Heart left ventricle (tissue), 16 donors: ENCODE measurements at regions not wholly inside any gene's neighbourhood (a gene's known extent, or its start where the extent isn't known, plus 50 kb on each side); places are given as distances from the start of the nearest gene placed in this dataset.

ENCODE experiments used
- ATAC-seq, 4 donors: fragments of 200-7000 bp; cut with Tn5 transposase; one replicate each; pipeline ENCODE4 v1.9.1; 2020 to 2022; ENCODE audit warnings: moderate library complexity in 4 of 4, mild to moderate bottlenecking in 3 of 4, moderate number of reproducible peaks in 1 of 4
- DNase-seq, 5 donors: peaks; one replicate each; pipeline ENCODE4 v3.0.0-alpha.2; 2020
- H3K27ac ChIP-seq, 12 donors: fragments of 200-600 bp; sonication (generic) in 4 of 12; one replicate each; pipeline versions ENCODE4 v1.5.0 to v1.8.0; 2016 to 2022; ENCODE audit warnings: mild to moderate bottlenecking in 2 of 12
- H3K27me3 ChIP-seq, 9 donors: fragments of 200-600 bp; sonication (generic) in 2 of 9; one replicate each; pipeline versions ENCODE4 v1.5.1 to v1.8.0; 2016 to 2022; ENCODE audit warnings: mild to moderate bottlenecking in 3 of 9
- H3K36me3 ChIP-seq, 9 donors: fragments of 200-600 bp; sonication (generic) in 2 of 9; one replicate each; pipeline versions ENCODE4 v1.5.0 to v1.8.0; 2018 to 2022; ENCODE audit warnings: mild to moderate bottlenecking in 2 of 9
- H3K4me1 ChIP-seq, 12 donors: fragments of 200-600 bp; sonication (generic) in 4 of 12; one replicate each; pipeline versions ENCODE4 v1.5.0 to v1.8.0; 2016 to 2022; ENCODE audit warnings: mild to moderate bottlenecking in 3 of 12
- H3K4me3 ChIP-seq, 12 donors: fragments of 200-600 bp; sonication (generic) in 4 of 12; one replicate each; pipeline versions ENCODE4 v1.5.0 to v1.8.0; 2017 to 2022; ENCODE audit warnings: mild to moderate bottlenecking in 9 of 12, moderate library complexity in 4 of 12
- H3K9me3 ChIP-seq, 12 donors: fragments of 200-600 bp; sonication (generic) in 4 of 12; one replicate each; pipeline versions ENCODE4 v1.5.0 to v1.8.0; 2016 to 2022; ENCODE audit warnings: mild to moderate bottlenecking in 1 of 12
- POLR2A ChIP-seq, 2 donors: fragments of 450-650 bp; IDR thresholded peaks; one replicate each; pipeline ENCODE4 v1.6.1; 2017; ENCODE audit warnings: antibody characterized with exemption in 2 of 2, mild to moderate bottlenecking in 2 of 2, moderate library complexity in 2 of 2
- WGBS, 4 donors: extraction: QIAGEN DNeasy Blood & Tissue Kit in 2 of 4; methylation state at CpG; one replicate each; pipeline versions ENCODE4 v1.1.5 to v1.1.7; 2013 to 2018; 5-methylcytosine and 5-hydroxymethylcytosine counted together
- intact Hi-C, 10 donors: fragments of 100-400 bp; cut with DNase I; formaldehyde crosslinking; loops; one replicate each; pipeline versions ENCODE4 v1.11.1 to v1.14.2; 2022
- TF ChIP-seq, protein P1 (sequence below), 12 donors: fragments of 200-600 bp; sonication (generic) in 4 of 12; IDR thresholded peaks; one replicate each; pipeline versions ENCODE4 v1.5.0 to v1.8.0; 2018 to 2022; ENCODE audit warnings: antibody characterized with exemption in 12 of 12, mild to moderate bottlenecking in 5 of 12
- donor health status: ischemic (EF 13 %, LVEDD 7.1; RV severe dilation, severe dysfunction).
- donor health status: healthy with polysubstance abuse.
- donor health status: DM: no; HTN: yes; CAD: no.
- donor health status: DM: no; HTN: no; CAD: no.
- donor health status: ischemic (EF 25% LVEDD 6.9; RV normal size, moderate dysfunction).
- donor health status: ischemic (EF 25% LVEDD 5.7; RV mildly dilated, moderate dysfunction).
- donor health status: healthy.
- donor health status: DM: yes; HTN: yes; CAD: no.
- donor health status: ischemic (EF 35%, LVEDD 5.7; RV mildly dilated, moderate dysfunction).
- donor health status: nonischemic (EF 11% LVEDD 7.7; RV severe dilation, severe dysfunction).
- donor health status: DM: yes; HTN: yes; CAD: no.
- donor health status: PGD.
- donor health status: ischemic (EF 29% LVEDD 5.4; RV normal size, mild dysfunction).
- donor health status: nonischemic (EF 23%, LVEDD 6.1; RV moderate dilation, normal function).

DNA sequence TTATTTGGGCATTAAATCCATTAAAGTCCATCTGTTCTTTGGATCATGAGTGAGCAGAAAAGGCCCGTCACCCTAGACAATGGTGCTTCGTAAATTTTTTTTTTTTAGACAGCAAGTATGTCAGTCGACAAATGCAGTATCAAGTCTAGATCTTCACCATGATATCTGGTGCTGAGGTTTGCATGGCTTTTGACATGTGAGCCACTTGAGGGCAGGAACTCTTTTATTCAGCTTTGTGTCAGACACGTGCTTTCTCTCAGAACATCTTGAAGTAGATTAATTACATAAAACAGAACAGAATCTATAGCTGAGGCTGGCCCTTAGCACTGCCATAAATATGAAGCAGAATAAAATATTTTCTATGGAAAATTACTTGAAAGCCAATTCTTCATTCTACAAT, 62.9 kb upstream of the CARD18 start:
- Histone ChIP-seq H3K4me1 (peaks cover 0 to 4% (median 0%) of the 10 kb centered on the region in 12 donors), H3K9me3 (no peaks in the 10 kb centered on the region), H3K27me3 (no peaks in the 10 kb centered on the region), H3K36me3 (no peaks in the 10 kb centered on the region), H3K4me3 (no peak overlapping the region), H3K27ac (no peak overlapping the region)
- no peak for DNase-seq
- 62 to 71% (median 69%) methylated on average over 4 of the region's 4 CpGs for WGBS, 4 donors
- no peak for TF ChIP-seq POLR2A (IDR thresholded peaks at IDR 0.05)
- TF ChIP-seq, protein P1, sequence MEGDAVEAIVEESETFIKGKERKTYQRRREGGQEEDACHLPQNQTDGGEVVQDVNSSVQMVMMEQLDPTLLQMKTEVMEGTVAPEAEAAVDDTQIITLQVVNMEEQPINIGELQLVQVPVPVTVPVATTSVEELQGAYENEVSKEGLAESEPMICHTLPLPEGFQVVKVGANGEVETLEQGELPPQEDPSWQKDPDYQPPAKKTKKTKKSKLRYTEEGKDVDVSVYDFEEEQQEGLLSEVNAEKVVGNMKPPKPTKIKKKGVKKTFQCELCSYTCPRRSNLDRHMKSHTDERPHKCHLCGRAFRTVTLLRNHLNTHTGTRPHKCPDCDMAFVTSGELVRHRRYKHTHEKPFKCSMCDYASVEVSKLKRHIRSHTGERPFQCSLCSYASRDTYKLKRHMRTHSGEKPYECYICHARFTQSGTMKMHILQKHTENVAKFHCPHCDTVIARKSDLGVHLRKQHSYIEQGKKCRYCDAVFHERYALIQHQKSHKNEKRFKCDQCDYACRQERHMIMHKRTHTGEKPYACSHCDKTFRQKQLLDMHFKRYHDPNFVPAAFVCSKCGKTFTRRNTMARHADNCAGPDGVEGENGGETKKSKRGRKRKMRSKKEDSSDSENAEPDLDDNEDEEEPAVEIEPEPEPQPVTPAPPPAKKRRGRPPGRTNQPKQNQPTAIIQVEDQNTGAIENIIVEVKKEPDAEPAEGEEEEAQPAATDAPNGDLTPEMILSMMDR (IDR thresholded peaks at IDR 0.05): no peak
- ATAC-seq: no peak
- intact Hi-C loops: no loop called here

DNA sequence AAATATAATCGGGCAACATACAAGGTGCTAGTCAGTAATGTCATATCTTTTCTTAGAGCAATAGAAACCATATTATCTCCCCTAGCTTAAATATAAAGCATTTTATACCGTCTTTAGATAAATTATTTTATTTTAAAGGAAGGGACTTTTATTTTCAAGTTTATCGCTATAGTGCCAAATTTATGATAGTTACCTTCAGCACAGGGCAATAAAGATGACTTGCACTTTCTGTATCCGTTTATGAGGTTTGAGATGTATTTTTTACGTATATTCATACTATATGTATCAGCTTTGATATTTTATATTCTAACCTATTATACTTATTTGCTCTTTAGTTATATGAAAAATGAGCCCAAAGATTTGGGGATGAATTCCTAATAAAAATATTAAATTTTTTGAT, 61.6 kb upstream of the CARD18 start:
- Histone ChIP-seq H3K4me1 (peaks cover 0 to 4% (median 0%) of the 10 kb centered on the region in 12 donors), H3K27ac (no peak overlapping the region), H3K27me3 (no peaks in the 10 kb centered on the region), H3K4me3 (no peak overlapping the region), H3K9me3 (no peaks in the 10 kb centered on the region), H3K36me3 (no peaks in the 10 kb centered on the region)
- DNase-seq (no peak), ATAC-seq (no peak)
- intact Hi-C loops: no loop called here
- TF ChIP-seq, protein P1 (IDR thresholded peaks at IDR 0.05): no peak
- no peak for TF ChIP-seq POLR2A (IDR thresholded peaks at IDR 0.05)
- WGBS, 4 donors: 69 to 76% (median 72%) methylated on average over 5 of the region's 5 CpGs

DNA sequence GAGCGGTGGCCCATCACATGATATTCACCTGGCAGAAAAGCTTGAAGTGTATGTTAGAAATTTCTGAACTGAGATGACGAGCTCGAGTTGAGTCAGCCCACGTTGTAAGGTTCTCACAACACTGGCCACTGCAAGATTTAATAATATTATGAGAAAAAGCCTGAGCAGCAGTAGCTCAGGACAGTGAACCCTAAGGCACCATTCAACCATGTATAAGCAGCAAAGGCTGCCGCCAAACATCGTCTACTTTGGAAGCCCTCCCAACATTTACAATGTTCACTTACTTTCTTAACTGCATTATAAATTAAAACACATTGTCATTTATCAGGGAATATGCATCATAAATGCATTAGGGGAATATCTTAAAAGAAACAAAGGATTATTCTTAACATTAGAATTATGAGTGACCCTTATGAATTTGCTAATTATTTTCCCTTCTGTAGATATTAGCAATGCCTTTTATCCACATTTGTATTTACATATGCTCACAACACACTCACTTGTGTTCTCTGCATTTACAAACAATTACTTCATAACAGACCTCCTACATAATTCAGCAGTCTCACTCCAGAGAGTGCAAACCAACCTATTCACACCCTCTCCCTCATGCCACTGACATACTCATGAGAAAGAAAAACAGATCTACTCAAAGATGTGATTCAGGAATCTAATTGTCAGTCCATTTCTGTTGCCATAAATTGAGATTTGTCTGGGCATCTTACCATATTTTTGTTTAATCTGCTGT, 57.7 kb upstream of the CARD18 start:
- TF ChIP-seq, protein P1 (IDR thresholded peaks at IDR 0.05): no peak
- TF ChIP-seq POLR2A (IDR thresholded peaks at IDR 0.05): no peak
- WGBS, 4 donors: 80 to 91% (median 88%) methylated on average over 6 of the region's 6 CpGs
- no peaks in the 10 kb centered on the region for H3K4me1 ChIP-seq
- DNase-seq (no peak), ATAC-seq (no peak)
- H3K27me3 ChIP-seq: no peaks in the 10 kb centered on the region
- intact Hi-C loops: no loop called here
- no peak overlapping the region for H3K4me3 ChIP-seq
- H3K9me3 ChIP-seq: no peaks in the 10 kb centered on the region
- no peak overlapping the region for H3K27ac ChIP-seq
- H3K36me3 ChIP-seq: no peaks in the 10 kb centered on the region

DNA sequence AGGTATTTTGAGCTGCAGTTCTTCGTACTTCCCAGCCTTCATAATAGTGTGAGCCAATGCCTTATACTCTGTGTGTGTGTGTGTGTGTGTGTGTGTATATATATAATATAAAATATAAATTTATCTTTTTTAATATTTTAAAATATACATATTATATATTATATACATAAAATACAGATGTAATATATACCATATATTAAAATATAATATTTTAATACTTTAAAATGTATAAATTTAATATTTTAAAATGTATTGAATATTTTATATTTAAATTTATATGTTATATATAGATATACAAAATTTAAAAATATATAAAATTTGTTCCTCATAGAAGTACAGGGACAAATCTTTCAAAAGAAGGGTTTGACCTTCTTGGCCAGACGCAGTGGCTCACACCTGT, 53.7 kb upstream of the CARD18 start:
- no peak for ATAC-seq
- peaks cover 0 to 5% (median 0%) of the 10 kb centered on the region in 12 donors for H3K4me1 ChIP-seq
- H3K9me3 ChIP-seq: no peaks in the 10 kb centered on the region
- H3K36me3 ChIP-seq: no peaks in the 10 kb centered on the region
- 74 to 97% (median 95%) methylated on average over 2 of the region's 2 CpGs for WGBS, 4 donors
- H3K27ac ChIP-seq: no peak overlapping the region
- no peaks in the 10 kb centered on the region for H3K27me3 ChIP-seq
- no peak for DNase-seq
- no peak for TF ChIP-seq POLR2A (IDR thresholded peaks at IDR 0.05)
- TF ChIP-seq, protein P1 (IDR thresholded peaks at IDR 0.05): no peak
- H3K4me3 ChIP-seq: no peak overlapping the region
- intact Hi-C loops: no loop called here
